ENCODE measurements at regions not wholly inside any gene's neighbourhood (a gene's known extent, or its start where the extent isn't known, plus 50 kb on each side); places are given as distances from the start of the nearest gene placed in this dataset.

GRCh38 chr3:72442759-72443158 lies 405.5 kb downstream of the SHQ1 start:
- no CpG with 5 or more reads among the region's 4 CpGs for WGBS (ENCODE audit: insufficient coverage)
- no peak overlapping the region for H3K4me3 ChIP-seq (ENCODE audit: low read depth, low read length)

DNA sequence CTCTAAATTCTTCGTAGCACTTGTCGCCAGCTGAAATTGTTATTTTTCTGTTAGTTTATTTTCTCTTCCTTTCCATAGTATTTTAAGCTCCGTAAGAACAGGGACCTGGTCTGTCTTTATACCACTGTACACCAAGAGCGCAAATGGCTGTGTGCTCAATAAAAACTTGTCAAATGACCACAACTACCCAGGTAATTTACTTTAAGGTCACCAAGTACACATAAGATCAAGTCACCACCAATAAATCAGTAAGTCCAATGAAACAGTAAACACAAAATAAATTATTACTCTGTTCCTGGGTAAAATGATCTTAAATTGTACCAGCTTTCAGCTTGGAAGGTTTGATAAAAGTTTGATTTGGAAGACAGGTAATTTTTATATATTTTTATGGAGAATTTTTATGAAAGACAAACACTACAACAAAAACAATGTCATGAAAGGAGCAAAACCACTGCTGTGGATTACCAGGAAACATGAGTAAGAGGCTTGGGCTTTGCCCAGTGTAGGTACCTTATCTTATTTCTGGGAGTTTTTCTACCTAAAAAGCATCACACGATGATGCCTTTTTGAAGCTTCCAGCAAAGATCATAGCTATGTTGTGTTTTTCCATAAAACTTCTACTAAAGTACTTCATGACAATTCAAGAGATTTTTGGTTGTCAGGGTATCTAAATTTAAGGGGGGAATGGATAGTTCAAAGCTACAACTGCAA lies 406.8 kb downstream of the SHQ1 start:
- Histone ChIP-seq H3K4me1 (ENCODE audit: control insufficient read depth, insufficient read depth, low read length) (peaks cover 3% of the 10 kb centered on the region), H3K27ac (ENCODE audit: low read depth, low read length) (no peak overlapping the region), H3K4me3 (ENCODE audit: low read depth, low read length) (no peak overlapping the region), H3K36me3 (ENCODE audit: control insufficient read depth, insufficient read depth, low read length) (no peaks in the 10 kb centered on the region), H3K27me3 (ENCODE audit: control insufficient read depth, insufficient read depth, low read length) (no peaks in the 10 kb centered on the region), H3K9me3 (ENCODE audit: control insufficient read depth, insufficient read depth, low read length) (no peaks in the 10 kb centered on the region)
- DNase-seq (ENCODE audit: low read depth in 4 of 6, low spot score in 6 of 6): no peak
- 94% methylated on average over 2 of the region's 5 CpGs for WGBS (ENCODE audit: insufficient coverage)

More at GRCh38 chr3:72442759-72443158, 405.5 kb downstream of the SHQ1 start:
- no peaks in the 10 kb centered on the region for H3K9me3 ChIP-seq (ENCODE audit: control insufficient read depth, insufficient read depth, low read length)
- H3K27me3 ChIP-seq (ENCODE audit: control insufficient read depth, insufficient read depth, low read length): no peaks in the 10 kb centered on the region
- H3K36me3 ChIP-seq (ENCODE audit: control insufficient read depth, insufficient read depth, low read length): no peaks in the 10 kb centered on the region
- peaks cover 9% of the 10 kb centered on the region for H3K4me1 ChIP-seq (ENCODE audit: control insufficient read depth, insufficient read depth, low read length)
- H3K27ac ChIP-seq (ENCODE audit: low read depth, low read length): no peak overlapping the region
- DNase-seq (ENCODE audit: low read depth in 4 of 6, low spot score in 6 of 6): no peak

- Histone ChIP-seq H3K4me3 (ENCODE audit: low read depth, low read length) (no peak overlapping the region), H3K9me3 (ENCODE audit: control insufficient read depth, insufficient read depth, low read length) (no peaks in the 10 kb centered on the region), H3K27me3 (ENCODE audit: control insufficient read depth, insufficient read depth, low read length) (no peaks in the 10 kb centered on the region), H3K27ac (ENCODE audit: low read depth, low read length) (no peak overlapping the region), H3K4me1 (ENCODE audit: control insufficient read depth, insufficient read depth, low read length) (peaks cover 3% of the 10 kb centered on the region), H3K36me3 (ENCODE audit: control insufficient read depth, insufficient read depth, low read length) (no peaks in the 10 kb centered on the region)
- DNase-seq (ENCODE audit: low read depth in 4 of 6, low spot score in 6 of 6): no peak
- WGBS (ENCODE audit: insufficient coverage): no CpG with 5 or more reads among the region's 4 CpGs
Observed at GRCh38 chr3:72440491-72440890, 407.8 kb downstream of the SHQ1 start.

GRCh38 chr3:72439321-72440183 lies 408.7 kb downstream of the SHQ1 start:
- H3K27ac ChIP-seq (ENCODE audit: low read depth, low read length): no peak overlapping the region
- H3K4me1 ChIP-seq (ENCODE audit: control insufficient read depth, insufficient read depth, low read length): peaks cover 3% of the 10 kb centered on the region
- DNase-seq (ENCODE audit: low read depth in 4 of 6, low spot score in 6 of 6): no peak
- no peaks in the 10 kb centered on the region for H3K36me3 ChIP-seq (ENCODE audit: control insufficient read depth, insufficient read depth, low read length)
- H3K9me3 ChIP-seq (ENCODE audit: control insufficient read depth, insufficient read depth, low read length): no peaks in the 10 kb centered on the region
- no peak overlapping the region for H3K4me3 ChIP-seq (ENCODE audit: low read depth, low read length)
- 67% methylated on average over 2 of the region's 5 CpGs for WGBS (ENCODE audit: insufficient coverage)
- no peaks in the 10 kb centered on the region for H3K27me3 ChIP-seq (ENCODE audit: control insufficient read depth, insufficient read depth, low read length)

DNA sequence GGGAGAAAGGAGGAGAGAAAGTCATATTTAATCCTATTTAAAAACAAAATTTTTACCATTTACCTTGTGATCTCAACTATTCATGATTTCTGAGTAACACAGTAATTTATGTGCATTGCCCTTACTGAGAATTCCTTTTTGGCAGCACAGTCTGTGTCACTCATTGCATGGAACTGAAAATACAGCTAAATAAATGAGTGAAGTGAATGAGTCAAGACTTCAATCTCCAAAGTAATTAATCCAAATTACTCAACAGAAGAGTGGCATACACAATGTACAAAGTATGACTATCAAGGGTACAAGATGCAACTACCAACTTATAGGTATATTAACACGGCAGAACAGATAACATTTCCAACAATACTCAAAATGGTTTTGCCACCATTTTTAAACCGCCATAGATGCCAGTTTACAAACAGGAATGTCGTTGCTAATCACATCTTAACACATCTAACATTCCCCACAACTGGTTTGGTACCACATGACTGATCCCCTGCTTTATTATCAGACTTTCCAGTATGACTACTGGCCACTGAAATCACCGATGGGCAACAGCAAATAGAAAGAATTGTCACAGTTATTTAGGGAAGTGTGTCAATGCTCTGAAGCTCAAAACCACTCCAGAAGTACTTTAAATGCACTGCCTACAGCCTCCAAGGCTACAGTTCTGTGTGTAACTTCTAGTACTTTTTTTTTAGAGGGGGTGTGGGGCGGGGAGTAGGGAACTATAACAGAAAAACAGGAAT lies 410.4 kb downstream of the SHQ1 start:
- DNase-seq (ENCODE audit: low read depth in 4 of 6, low spot score in 6 of 6): no peak
- H3K4me3 ChIP-seq (ENCODE audit: low read depth, low read length): no peak overlapping the region
- no peak overlapping the region for H3K27ac ChIP-seq (ENCODE audit: low read depth, low read length)
- no peaks in the 10 kb centered on the region for H3K9me3 ChIP-seq (ENCODE audit: control insufficient read depth, insufficient read depth, low read length)
- H3K36me3 ChIP-seq (ENCODE audit: control insufficient read depth, insufficient read depth, low read length): no peaks in the 10 kb centered on the region
- 88% methylated on average over 3 of the region's 5 CpGs for WGBS (ENCODE audit: insufficient coverage)
- no peaks in the 10 kb centered on the region for H3K4me1 ChIP-seq (ENCODE audit: control insufficient read depth, insufficient read depth, low read length)
- no peaks in the 10 kb centered on the region for H3K27me3 ChIP-seq (ENCODE audit: control insufficient read depth, insufficient read depth, low read length)

- no peaks in the 10 kb centered on the region for H3K4me1 ChIP-seq (ENCODE audit: control insufficient read depth, insufficient read depth, low read length)
- no peaks in the 10 kb centered on the region for H3K36me3 ChIP-seq (ENCODE audit: control insufficient read depth, insufficient read depth, low read length)
- H3K27me3 ChIP-seq (ENCODE audit: control insufficient read depth, insufficient read depth, low read length): no peaks in the 10 kb centered on the region
- 0% methylated on average over 1 of the region's 7 CpGs for WGBS (ENCODE audit: insufficient coverage)
- H3K4me3 ChIP-seq (ENCODE audit: low read depth, low read length): no peak overlapping the region
- no peaks in the 10 kb centered on the region for H3K9me3 ChIP-seq (ENCODE audit: control insufficient read depth, insufficient read depth, low read length)
- H3K27ac ChIP-seq (ENCODE audit: low read depth, low read length): no peak overlapping the region
- DNase-seq (ENCODE audit: low read depth in 4 of 6, low spot score in 6 of 6): no peak
Observed at GRCh38 chr3:72436863-72437592, 411.2 kb downstream of the SHQ1 start.

- no peak for DNase-seq (ENCODE audit: low read depth in 4 of 6, low spot score in 6 of 6)
- H3K27me3 ChIP-seq (ENCODE audit: control insufficient read depth, insufficient read depth, low read length): no peaks in the 10 kb centered on the region
- no peaks in the 10 kb centered on the region for H3K36me3 ChIP-seq (ENCODE audit: control insufficient read depth, insufficient read depth, low read length)
- H3K27ac ChIP-seq (ENCODE audit: low read depth, low read length): no peak overlapping the region
- no peaks in the 10 kb centered on the region for H3K4me1 ChIP-seq (ENCODE audit: control insufficient read depth, insufficient read depth, low read length)
- 40% methylated on average over 1 of the region's 1 CpG for WGBS (ENCODE audit: insufficient coverage)
- no peak overlapping the region for H3K4me3 ChIP-seq (ENCODE audit: low read depth, low read length)
- no peaks in the 10 kb centered on the region for H3K9me3 ChIP-seq (ENCODE audit: control insufficient read depth, insufficient read depth, low read length)
Observed at GRCh38 chr3:72434296-72434695, 413.9 kb downstream of the SHQ1 start.

DNA sequence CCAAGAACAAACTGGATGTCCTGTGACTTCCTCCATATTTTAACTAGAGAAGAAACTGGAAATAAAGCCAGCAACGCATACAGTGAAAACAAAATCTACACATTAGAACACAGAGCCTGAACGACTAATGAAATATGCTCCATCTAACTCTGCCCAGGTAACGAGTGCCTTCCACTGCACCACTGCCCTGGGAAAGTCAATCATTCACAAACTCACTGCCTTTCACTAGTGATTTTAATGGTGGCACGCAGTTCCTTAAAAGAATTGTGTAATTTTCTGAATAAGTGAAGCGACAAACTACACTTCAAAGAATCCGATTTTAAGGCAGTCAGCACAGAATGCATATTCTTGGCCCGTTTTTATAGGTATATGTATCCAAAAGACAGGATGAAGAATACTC lies 416.0 kb downstream of the SHQ1 start:
- 100% methylated on average over 1 of the region's 7 CpGs for WGBS (ENCODE audit: insufficient coverage)
- H3K27ac ChIP-seq (ENCODE audit: low read depth, low read length): no peak overlapping the region

More for the DNA sequence above, 416.0 kb downstream of the SHQ1 start:
- Histone ChIP-seq H3K27me3 (ENCODE audit: control insufficient read depth, insufficient read depth, low read length) (no peaks in the 10 kb centered on the region), H3K4me1 (ENCODE audit: control insufficient read depth, insufficient read depth, low read length) (no peaks in the 10 kb centered on the region), H3K4me3 (ENCODE audit: low read depth, low read length) (no peak overlapping the region), H3K36me3 (ENCODE audit: control insufficient read depth, insufficient read depth, low read length) (no peaks in the 10 kb centered on the region), H3K9me3 (ENCODE audit: control insufficient read depth, insufficient read depth, low read length) (no peaks in the 10 kb centered on the region)
- no peak for DNase-seq (ENCODE audit: low read depth in 4 of 6, low spot score in 6 of 6)
